ENCODE measurements at regions not wholly inside any gene's neighbourhood (a gene's known extent, or its start where the extent isn't known, plus 50 kb on each side); places are given as distances from the start of the nearest gene placed in this dataset.

DNA sequence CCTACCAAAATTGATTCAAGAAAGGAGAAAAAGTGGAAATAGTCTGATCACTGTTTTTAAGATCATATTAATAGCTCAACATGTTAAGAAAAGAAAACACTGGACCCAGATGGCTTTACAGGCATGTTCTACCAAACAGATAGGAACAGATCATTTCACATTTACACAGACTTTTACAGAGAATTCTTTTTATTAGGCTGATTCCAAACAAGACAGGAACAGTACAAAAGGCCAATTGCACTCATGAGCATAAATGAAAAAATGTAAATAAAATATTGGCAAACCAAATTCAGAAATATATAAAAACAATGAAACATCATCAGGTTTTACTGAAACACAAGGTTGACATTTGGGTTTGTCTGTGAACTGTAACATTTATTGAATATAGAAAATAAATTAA lies 106.5 kb downstream of the WNT5A start:
- TF ChIP-seq TCF12 (IDR thresholded peaks at IDR 0.05; ENCODE audit: low read depth, low read length) (no peak), WRNIP1 (IDR thresholded peaks at IDR 0.05; ENCODE audit: borderline replicate concordance, low read depth, low read length) (no peak), EZH2 (IDR thresholded peaks at IDR 0.05; ENCODE audit: borderline replicate concordance, control insufficient read depth, low read depth, low read length) (no peak)

Data from GM12878 (cell line).